ENCODE measurements at regions not wholly inside any gene's neighbourhood (a gene's known extent, or its start where the extent isn't known, plus 50 kb on each side); places are given as distances from the start of the nearest gene placed in this dataset.
"Not testable (repeated sequence)": the region's sequence is repeated elsewhere in the genome, so short reads cannot be mapped to it uniquely, and the experiment has no call there.

- DNase-seq (ENCODE audit: low read depth) = not testable (repeated sequence)
These were observed 83.1 kb upstream of the GOLGA6L4 start for GRCh38 chr15:84152381-84152979.

- DNase-seq (ENCODE audit: low read depth) = not testable (repeated sequence)
These were observed 81.9 kb upstream of the GOLGA6L4 start for GRCh38 chr15:84153655-84154140.

GRCh38 chr15:84154314-84154713 lies 81.3 kb upstream of the GOLGA6L4 start:
- DNase-seq (ENCODE audit: low read depth) = not testable (repeated sequence)

GRCh38 chr15:84154787-84155186 lies 80.8 kb upstream of the GOLGA6L4 start:
- DNase-seq (ENCODE audit: low read depth) = not testable (repeated sequence)

- DNase-seq (ENCODE audit: low read depth) = not testable (repeated sequence)
These were observed 79.6 kb upstream of the GOLGA6L4 start for GRCh38 chr15:84155792-84156587.

GRCh38 chr15:84156588-84156840 lies 79.1 kb upstream of the GOLGA6L4 start:
- not testable (repeated sequence) for DNase-seq (ENCODE audit: low read depth)

GRCh38 chr15:84157056-84157632 lies 78.4 kb upstream of the GOLGA6L4 start:
- not testable (repeated sequence) for DNase-seq (ENCODE audit: low read depth)

- DNase-seq (ENCODE audit: low read depth) = not testable (repeated sequence)
These were observed 77.7 kb upstream of the GOLGA6L4 start for GRCh38 chr15:84157857-84158256.

- DNase-seq (ENCODE audit: low read depth) = not testable (repeated sequence)
These were observed 76.0 kb upstream of the GOLGA6L4 start for GRCh38 chr15:84159346-84160269.

GRCh38 chr15:84164423-84165292 lies 70.9 kb upstream of the GOLGA6L4 start:
- not testable (repeated sequence) for DNase-seq (ENCODE audit: low read depth)

GRCh38 chr15:84170029-84170428 lies 65.5 kb upstream of the GOLGA6L4 start:
- DNase-seq (ENCODE audit: low read depth) = not testable (repeated sequence)

GRCh38 chr15:84173231-84173610 lies 62.4 kb upstream of the GOLGA6L4 start:
- not testable (repeated sequence) for DNase-seq (ENCODE audit: low read depth)
